Transverse colon (tissue), 4 donors: ENCODE measurements at regions not wholly inside any gene's neighbourhood (a gene's known extent, or its start where the extent isn't known, plus 50 kb on each side); places are given as distances from the start of the nearest gene placed in this dataset.
"Not testable (repeated sequence)": the region's sequence is repeated elsewhere in the genome, so short reads cannot be mapped to it uniquely, and the experiment has no call there.

Experiments
- DNase-seq: peaks from one replicate; pipeline ENCODE4 v3.0.0-alpha.2; 2019
- H3K27ac ChIP-seq, 4 donors: fragments of 200-600 bp; sonication (generic); 2 replicates each; pipeline ENCODE4 v1.5.1; 2016 to 2018; ENCODE audit warnings: inconsistent platforms in 4 of 4
- H3K27me3 ChIP-seq: fragments of 200-600 bp; sonication (generic); 2 replicates; pipeline ENCODE4 v1.5.1; 2017; ENCODE audit warnings: inconsistent platforms
- H3K36me3 ChIP-seq, 4 donors: fragments of 200-600 bp; sonication (generic); 2 replicates each; pipeline ENCODE4 v1.5.1; 2017 to 2019; ENCODE audit warnings: inconsistent platforms in 4 of 4
- H3K4me1 ChIP-seq, 4 donors: fragments of 200-600 bp; sonication (generic); 2 replicates each; pipeline ENCODE4 v1.5.1; 2017 to 2020; ENCODE audit warnings: inconsistent platforms in 4 of 4
- H3K4me3 ChIP-seq, 4 donors: fragments of 200-600 bp; sonication (generic); 1 replicate in 1 of 4; 2 replicates in 3 of 4; pipeline versions ENCODE4 v1.5.1 to v1.6.1; 2017 to 2019; ENCODE audit warnings: inconsistent platforms in 4 of 4
- H3K9me3 ChIP-seq, 2 donors: fragments of 200-600 bp; sonication (generic); 2 replicates each; pipeline ENCODE4 v1.5.1; 2017 to 2019; ENCODE audit warnings: inconsistent platforms in 2 of 2
- CTCF ChIP-seq, 5 experiments: fragments of 200-600 bp in 3 of 5; fragments of 450-650 bp in 2 of 5; sonication (generic) in 3 of 5; IDR thresholded peaks; 1 replicate in 2 of 5; 2 replicates in 3 of 5; pipeline ENCODE4 v1.5.1; 2016 to 2017; ENCODE audit warnings: antibody characterized with exemption in 5 of 5, inconsistent platforms in 3 of 5, mild to moderate bottlenecking in 2 of 5, moderate library complexity in 1 of 5
- EP300 ChIP-seq: sonication (generic); formaldehyde crosslinking; IDR thresholded peaks from one replicate; pipeline ENCODE4 v1.6.1; 2017; ENCODE audit warnings: antibody characterized with exemption, low read depth
- POLR2A ChIP-seq: fragments of 450-650 bp; IDR thresholded peaks from one replicate; pipeline ENCODE4 v1.6.1; 2016; ENCODE audit warnings: antibody characterized with exemption, mild to moderate bottlenecking, moderate library complexity
- POLR2AphosphoS5 ChIP-seq, 3 donors: sonication (generic); formaldehyde crosslinking; IDR thresholded peaks; one replicate each; pipeline ENCODE4 v1.6.1; 2016; ENCODE audit warnings: antibody characterized with exemption in 3 of 3
- WGBS, 2 donors: methylation state at CpG; one replicate each; pipeline ENCODE4 v1.1.5; 2018; ENCODE audit warnings: low coverage in 1 of 2; 5-methylcytosine and 5-hydroxymethylcytosine counted together
- in situ Hi-C, 4 donors: fragments of 200-750 bp; cut with MboI; loops; one replicate each; pipeline versions ENCODE4 v1.15.0 to v1.15.1; 2017; ENCODE audit warnings: low sequenced_read_pairs in 3 of 4, low pct_ligation_motif_present in 1 of 4, low pct_unique_long_range_greater_than_20kb in 1 of 4
- intact Hi-C: fragments of 100-400 bp; cut with DNase I; formaldehyde crosslinking; loops from one replicate; pipeline ENCODE4 v1.15.1; 2023; ENCODE audit warnings: low total_unique reads
- small RNA-seq, 4 donors: library from RNA; depleted of rRNA; stranded (forward); fragments of <200 nt; gene quantifications; one replicate each; pipeline ENCODE3, GENCODE V24; 2016

- in situ Hi-C loops: no loop called here
- Histone ChIP-seq H3K4me1 (peaks cover 0 to 8% (median 0%) of the 10 kb centered on the region in 4 donors), H3K27me3 (no peaks in the 10 kb centered on the region), H3K36me3 (no peaks in the 10 kb centered on the region), H3K27ac (no peak overlapping the region), H3K4me3 (no peak overlapping the region), H3K9me3 (no peaks in the 10 kb centered on the region)
- intact Hi-C loops: no loop called here
- WGBS, 2 donors: 52 to 55% methylated on average over 2 to 3 of the region's 3 CpGs
- DNase-seq: no peak
- TF ChIP-seq CTCF (IDR thresholded peaks at IDR 0.05) (no peak), POLR2AphosphoS5 (IDR thresholded peaks at IDR 0.05) (no peak), POLR2A (no peak), EP300 (no peak)
Observed at GRCh38 chr3:151537726-151538125, 76.9 kb upstream of the IGSF10 start.

GRCh38 chr3:151526757-151527156 is 65.9 kb upstream of the IGSF10 start:
- no peak overlapping the region for H3K27ac ChIP-seq
- no peaks in the 10 kb centered on the region for H3K9me3 ChIP-seq
- intact Hi-C loops (no loop called here), in situ Hi-C loops (no loop called here)
- no peak for DNase-seq
- H3K4me3 ChIP-seq: no peak overlapping the region
- no peaks in the 10 kb centered on the region for H3K27me3 ChIP-seq
- H3K4me1 ChIP-seq: no peaks in the 10 kb centered on the region
- TF ChIP-seq POLR2A: no peak
- no peak for TF ChIP-seq POLR2AphosphoS5 (IDR thresholded peaks at IDR 0.05)
- TF ChIP-seq EP300: no peak
- no peak for TF ChIP-seq CTCF (IDR thresholded peaks at IDR 0.05)
- 79 to 86% methylated on average over 1 to 2 of the region's 2 CpGs for WGBS, 2 donors
- no peaks in the 10 kb centered on the region for H3K36me3 ChIP-seq

GRCh38 chr3:151520105-151520504 is 59.2 kb upstream of the IGSF10 start:
- H3K4me1 ChIP-seq: no peaks in the 10 kb centered on the region
- H3K27ac ChIP-seq: no peak overlapping the region
- no peaks in the 10 kb centered on the region for H3K9me3 ChIP-seq
- no peak for DNase-seq
- 68 to 80% methylated on average over 1 of the region's 1 CpG for WGBS, 2 donors
- no peak overlapping the region for H3K4me3 ChIP-seq
- no peaks in the 10 kb centered on the region for H3K36me3 ChIP-seq
- in situ Hi-C loops: no loop called here
- no peak for TF ChIP-seq POLR2AphosphoS5 (IDR thresholded peaks at IDR 0.05)
- TF ChIP-seq CTCF (IDR thresholded peaks at IDR 0.05): no peak
- no peak for TF ChIP-seq POLR2A
- TF ChIP-seq EP300: no peak
- intact Hi-C loops: no loop called here
- no peaks in the 10 kb centered on the region for H3K27me3 ChIP-seq

GRCh38 chr3:151511433-151511832 is 50.6 kb upstream of the IGSF10 start:
- WGBS, 2 donors: 91% methylated on average over 2 of the region's 2 CpGs; no CpG with 5 or more reads in 1 of the 2 donors
- H3K9me3 ChIP-seq, DNase-seq, H3K4me3 ChIP-seq, H3K36me3 ChIP-seq, H3K27me3 ChIP-seq, in situ Hi-C loops, H3K4me1 ChIP-seq, H3K27ac ChIP-seq, intact Hi-C loops: not testable (repeated sequence)

Small RNA genes in the stretch of these regions (small RNA-seq; reads per million reads assigned to genes)
- 0 reads per million in 4 donors for gene MIR5186
